ENCODE measurements at regions not wholly inside any gene's neighbourhood (a gene's known extent, or its start where the extent isn't known, plus 50 kb on each side); places are given as distances from the start of the nearest gene placed in this dataset.
A peak's percentile ranks its signal among the peaks of the same experiment; 100 is the strongest.
"Not testable (repeated sequence)": the region's sequence is repeated elsewhere in the genome, so short reads cannot be mapped to it uniquely, and the experiment has no call there.

- DNase-seq = no peak
Observed at GRCh38 chr20:36082315-36082915, 72.1 kb upstream of the EPB41L1 start.

GRCh38 chr20:36083200-36083599 lies 71.3 kb upstream of the EPB41L1 start:
- not testable (repeated sequence) for DNase-seq

GRCh38 chr20:36084356-36084755 lies 70.2 kb upstream of the EPB41L1 start:
- no peak for DNase-seq

GRCh38 chr20:36084897-36085613 lies 69.5 kb upstream of the EPB41L1 start:
- DNase-seq = peak in 1 of 2 experiments; percentile 18

GRCh38 chr20:36085686-36086267 lies 68.8 kb upstream of the EPB41L1 start:
- DNase-seq = no peak

- no peak for DNase-seq
Observed at GRCh38 chr20:36086767-36087166, 67.8 kb upstream of the EPB41L1 start.

GRCh38 chr20:36090223-36090622 lies 64.3 kb upstream of the EPB41L1 start:
- no peak for DNase-seq

GRCh38 chr20:36091561-36092397 lies 62.8 kb upstream of the EPB41L1 start:
- DNase-seq = no peak

GRCh38 chr20:36092398-36093024 lies 62.0 kb upstream of the EPB41L1 start:
- DNase-seq = no peak

- peak in 1 of 2 experiments; percentile 11 for DNase-seq
Observed at GRCh38 chr20:36093025-36093803, 61.3 kb upstream of the EPB41L1 start.

GRCh38 chr20:36093804-36094145 lies 60.8 kb upstream of the EPB41L1 start:
- no peak for DNase-seq

- DNase-seq = no peak
Observed at GRCh38 chr20:36094497-36094896, 60.0 kb upstream of the EPB41L1 start.

GRCh38 chr20:36096435-36096834 lies 58.1 kb upstream of the EPB41L1 start:
- DNase-seq = no peak

- no peak for DNase-seq
Observed at GRCh38 chr20:36097337-36098151, 57.0 kb upstream of the EPB41L1 start.

GRCh38 chr20:36098364-36098763 lies 56.2 kb upstream of the EPB41L1 start:
- DNase-seq = peak; percentile 81 to 86

GRCh38 chr20:36099106-36099505 lies 55.4 kb upstream of the EPB41L1 start:
- DNase-seq = no peak

GRCh38 chr20:36101192-36101591 lies 53.3 kb upstream of the EPB41L1 start:
- DNase-seq = no peak

GRCh38 chr20:36102306-36102705 lies 52.2 kb upstream of the EPB41L1 start:
- no peak for DNase-seq

GRCh38 chr20:36102809-36103596 lies 51.5 kb upstream of the EPB41L1 start:
- no peak for DNase-seq

GRCh38 chr20:36104244-36104643 lies 50.3 kb upstream of the EPB41L1 start:
- DNase-seq = no peak

Data from Kasumi-1 (cell line).